ENCODE measurements at regions not wholly inside any gene's neighbourhood (a gene's known extent, or its start where the extent isn't known, plus 50 kb on each side); places are given as distances from the start of the nearest gene placed in this dataset.
"Not testable (repeated sequence)": the region's sequence is repeated elsewhere in the genome, so short reads cannot be mapped to it uniquely, and the experiment has no call there.

DNA sequence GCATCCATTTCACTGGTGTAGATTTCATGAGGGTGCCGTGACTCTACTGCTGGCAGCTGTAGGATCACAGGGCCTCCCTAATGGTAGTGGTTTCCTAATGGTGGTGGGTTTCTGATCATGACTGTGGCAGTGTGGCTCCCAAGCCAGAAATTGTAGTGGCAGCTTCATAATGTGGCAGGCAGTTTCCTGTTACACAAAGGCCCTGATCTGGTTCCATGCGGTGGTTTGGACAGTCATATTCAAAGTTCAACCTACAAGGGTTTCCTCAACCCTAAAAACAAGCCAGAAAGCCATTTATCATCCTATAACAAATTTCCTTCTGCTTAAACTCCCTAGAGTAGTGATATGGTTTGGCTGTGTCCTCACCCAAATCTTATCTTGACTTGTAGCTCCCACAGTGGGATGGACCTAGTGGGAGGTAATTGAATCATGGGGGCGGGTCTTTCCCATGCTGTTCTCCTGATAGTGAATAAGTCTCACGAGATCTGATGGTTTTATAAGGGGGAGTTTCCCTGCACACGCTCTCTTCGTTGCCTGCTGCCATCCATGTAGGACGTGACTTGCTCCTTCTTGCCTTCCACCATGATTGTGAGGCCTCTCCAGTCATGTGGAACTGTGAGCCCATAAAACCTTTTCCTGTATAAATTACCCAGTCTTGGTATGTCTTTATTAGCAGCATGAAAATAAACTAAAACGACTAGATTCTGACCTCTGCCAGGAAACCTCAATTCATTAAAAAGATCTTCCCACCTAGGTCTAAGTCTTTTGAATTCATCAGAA is 257.1 kb downstream of the EFCAB11 start:
- no peak for DNase-seq (ENCODE audit: low read depth)

DNA sequence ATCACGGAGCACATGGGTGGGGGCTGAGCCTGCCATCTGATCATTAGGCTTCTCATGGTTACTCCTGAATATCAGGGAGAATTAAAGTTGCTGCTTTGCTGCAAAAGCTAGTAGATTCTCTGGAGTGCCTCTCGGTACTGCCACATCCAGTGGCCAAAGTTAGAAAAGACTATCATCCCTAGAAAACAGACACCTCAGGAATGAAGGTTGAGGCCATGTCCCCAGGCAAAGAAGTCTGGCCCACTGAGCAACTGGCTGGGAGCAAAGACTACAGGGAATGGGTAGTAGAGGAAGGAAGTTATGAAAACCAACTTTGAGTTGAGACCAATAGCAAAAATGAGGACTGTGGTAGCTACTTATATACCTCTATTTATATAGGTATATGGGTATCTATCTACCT is 258.7 kb downstream of the EFCAB11 start:
- DNase-seq (ENCODE audit: low read depth): no peak

- DNase-seq (ENCODE audit: low read depth): no peak
Observed at GRCh38 chr14:89690139-89690538, 264.4 kb downstream of the EFCAB11 start.

DNA sequence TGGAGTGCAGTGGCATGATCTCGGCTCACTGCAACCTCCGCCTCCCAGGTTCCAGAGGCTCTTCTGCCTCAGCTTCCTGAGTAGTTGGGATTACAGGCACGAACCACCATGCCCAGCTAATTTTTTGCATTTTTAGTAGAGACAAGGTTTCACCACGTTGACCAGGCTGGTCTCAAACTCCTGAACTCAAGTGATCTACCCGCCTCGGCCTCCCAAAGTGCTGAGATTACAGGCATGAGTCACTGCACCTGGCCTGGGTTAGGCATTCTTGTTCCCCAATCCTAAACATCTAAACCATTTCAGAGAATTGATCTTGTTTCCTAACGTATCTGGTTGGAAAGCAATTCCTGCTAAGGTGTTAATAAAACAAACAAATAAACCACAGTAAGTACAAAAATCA is 264.8 kb downstream of the EFCAB11 start:
- DNase-seq (ENCODE audit: low read depth): not testable (repeated sequence)

GRCh38 chr14:89688507-89689211 is 265.9 kb downstream of the EFCAB11 start:
- DNase-seq (ENCODE audit: low read depth): no peak

- DNase-seq (ENCODE audit: low read depth): not testable (repeated sequence)
Observed at GRCh38 chr14:89687129-89687528, 267.4 kb downstream of the EFCAB11 start.

DNA sequence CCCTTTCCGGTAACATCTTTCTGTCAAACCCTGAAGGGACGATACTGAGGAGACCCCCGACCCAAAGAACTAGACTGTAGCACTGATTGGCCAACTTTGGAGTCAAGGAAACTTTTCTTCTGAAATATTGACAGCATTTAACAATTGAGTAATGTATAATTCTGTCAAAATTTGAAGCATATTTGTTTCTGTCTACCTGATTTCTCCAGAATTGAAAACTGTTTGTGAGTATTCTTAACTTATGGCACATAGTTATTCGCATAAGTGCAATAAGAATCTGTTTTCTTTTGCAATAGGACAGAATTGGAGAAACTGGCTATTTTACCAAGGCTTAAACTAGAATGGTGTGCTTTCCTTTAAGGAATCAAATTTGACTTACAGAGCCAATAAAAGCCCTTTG is 267.1 kb upstream of the FOXN3 start:
- no peak for DNase-seq (ENCODE audit: low read depth)

- no peak for DNase-seq (ENCODE audit: low read depth)
Observed at GRCh38 chr14:89681086-89682018, 264.3 kb upstream of the FOXN3 start.

DNA sequence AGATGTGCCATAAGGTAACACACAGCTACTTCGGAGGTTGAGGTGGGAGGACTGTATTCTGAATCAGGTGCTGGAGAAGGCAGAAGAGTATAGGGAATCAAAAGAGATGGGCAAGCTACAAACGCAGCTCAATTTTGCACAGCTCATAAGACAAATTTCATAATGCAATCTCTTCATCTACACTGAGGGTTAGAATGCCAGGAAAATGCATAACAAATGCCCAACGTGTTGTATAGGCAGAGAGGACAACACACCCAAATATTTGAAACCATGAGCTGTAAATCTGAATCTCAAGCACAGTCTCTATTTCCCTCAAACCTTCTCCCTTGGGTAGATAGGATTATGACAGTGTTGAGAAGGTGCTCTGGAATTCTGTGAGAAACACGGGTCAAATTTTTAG is 263.1 kb upstream of the FOXN3 start:
- DNase-seq (ENCODE audit: low read depth): no peak

GRCh38 chr14:89678768-89679167 is 261.7 kb upstream of the FOXN3 start:
- no peak for DNase-seq (ENCODE audit: low read depth)

DNA sequence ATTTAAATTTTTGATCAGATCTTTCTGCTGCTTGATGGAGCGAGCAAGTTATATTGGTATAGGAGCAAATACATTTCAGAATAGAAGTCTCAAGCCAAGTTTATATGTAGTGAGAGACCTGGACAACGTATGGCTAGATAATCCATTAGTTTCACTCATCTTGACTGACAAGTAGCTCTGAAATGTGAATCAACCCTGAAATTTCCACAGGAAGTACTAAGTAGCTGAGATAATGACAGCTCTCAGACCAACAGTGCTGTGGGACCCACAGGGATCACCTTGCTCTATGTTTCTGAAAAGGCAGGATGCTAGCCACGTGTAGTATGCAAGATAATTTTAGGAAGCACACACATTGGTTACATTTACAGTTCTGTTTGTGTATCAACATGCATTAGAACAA is 258.6 kb upstream of the FOXN3 start:
- DNase-seq (ENCODE audit: low read depth): no peak

DNA sequence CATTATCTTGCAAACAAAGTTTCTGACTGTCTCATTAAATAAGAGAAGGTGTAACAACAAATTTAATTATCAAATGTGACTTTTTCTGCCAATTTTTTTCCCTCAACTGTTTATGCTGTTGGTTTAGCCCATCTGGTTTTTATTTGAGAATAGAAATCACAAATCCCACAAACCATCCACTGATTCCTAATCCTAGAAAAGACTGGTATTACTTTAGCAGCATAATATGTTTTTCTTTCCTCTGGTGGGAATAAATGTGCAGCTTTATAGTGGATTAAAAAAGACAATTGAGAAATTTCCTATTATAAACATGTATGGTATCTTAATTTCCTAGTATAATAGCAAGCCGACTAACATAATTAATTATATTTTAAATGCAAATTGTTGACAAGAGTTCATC is 257.9 kb upstream of the FOXN3 start:
- DNase-seq (ENCODE audit: low read depth): no peak

DNA sequence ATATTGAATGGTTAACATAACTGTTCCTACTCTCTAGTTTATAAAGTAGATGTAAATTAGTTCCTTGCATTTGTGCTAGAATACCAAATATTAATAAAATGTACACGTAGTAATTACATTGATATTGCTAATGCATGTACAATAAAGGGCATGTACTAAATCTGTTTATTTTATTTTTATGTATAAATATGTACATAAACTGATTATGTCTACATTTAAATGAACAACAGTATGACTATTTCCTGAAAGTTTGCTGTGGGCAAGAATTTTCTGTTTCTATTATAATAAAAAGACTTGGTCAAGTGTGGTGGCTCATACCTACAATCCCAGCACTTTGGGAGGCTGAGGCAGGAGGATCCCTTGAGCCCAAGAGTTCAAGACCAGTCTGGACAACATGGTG is 257.2 kb upstream of the FOXN3 start:
- DNase-seq (ENCODE audit: low read depth): no peak

DNA sequence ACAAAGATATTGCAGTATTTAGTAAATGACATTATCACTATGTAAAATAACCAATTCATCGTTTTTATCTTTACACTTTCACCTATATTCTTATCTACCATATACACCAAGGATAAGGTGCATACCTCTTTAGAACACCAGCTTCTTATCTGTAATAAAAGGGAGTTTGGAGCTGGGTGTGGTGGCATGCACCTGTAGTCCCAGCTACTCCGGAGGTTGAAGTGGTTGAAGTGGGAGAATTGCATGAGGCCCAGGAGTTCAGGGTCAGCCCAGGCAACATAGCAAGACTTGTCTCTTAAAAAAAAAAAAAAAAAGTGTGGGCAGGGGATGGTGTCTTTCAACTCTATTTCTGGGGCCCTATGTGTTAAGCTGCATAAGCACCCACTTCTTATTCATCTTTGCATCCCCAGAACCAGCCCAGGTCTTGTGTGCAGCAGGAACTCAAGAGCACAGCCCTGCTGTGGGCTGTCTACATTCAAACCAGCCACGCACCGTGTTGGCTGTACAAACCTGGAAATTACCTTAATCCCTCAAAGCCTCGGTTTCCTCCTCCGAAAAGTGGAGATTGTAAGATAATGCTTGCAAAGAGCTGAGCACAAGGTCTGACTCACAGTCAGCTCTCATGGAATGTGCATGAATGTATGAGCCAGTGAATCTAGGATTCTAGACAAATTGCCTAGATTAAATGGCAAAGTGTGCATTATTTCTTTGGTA is 256.6 kb upstream of the FOXN3 start:
- no peak for DNase-seq (ENCODE audit: low read depth)

GRCh38 chr14:89672636-89673511 is 255.8 kb upstream of the FOXN3 start:
- no peak for DNase-seq (ENCODE audit: low read depth)

DNA sequence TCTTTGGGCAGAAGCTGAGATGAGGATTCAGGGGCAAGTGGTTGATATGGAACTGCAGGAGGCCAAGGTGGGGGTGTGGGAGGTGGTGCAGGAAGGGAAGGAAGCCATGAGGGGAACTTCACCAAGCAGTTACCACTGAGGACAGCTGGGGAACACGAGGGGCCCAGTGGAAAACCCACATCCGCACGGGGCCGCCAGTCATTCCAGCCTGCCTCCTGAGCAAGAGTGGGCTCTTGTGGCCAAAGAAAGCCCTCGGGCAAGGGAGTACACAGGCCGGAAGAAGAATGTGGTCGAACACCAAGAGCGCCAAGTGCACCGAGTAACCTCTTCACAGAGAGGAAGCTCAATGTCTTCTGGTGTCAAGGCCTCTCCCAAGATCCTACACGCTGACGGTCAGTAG is 252.2 kb upstream of the FOXN3 start:
- DNase-seq (ENCODE audit: low read depth): no peak

DNA sequence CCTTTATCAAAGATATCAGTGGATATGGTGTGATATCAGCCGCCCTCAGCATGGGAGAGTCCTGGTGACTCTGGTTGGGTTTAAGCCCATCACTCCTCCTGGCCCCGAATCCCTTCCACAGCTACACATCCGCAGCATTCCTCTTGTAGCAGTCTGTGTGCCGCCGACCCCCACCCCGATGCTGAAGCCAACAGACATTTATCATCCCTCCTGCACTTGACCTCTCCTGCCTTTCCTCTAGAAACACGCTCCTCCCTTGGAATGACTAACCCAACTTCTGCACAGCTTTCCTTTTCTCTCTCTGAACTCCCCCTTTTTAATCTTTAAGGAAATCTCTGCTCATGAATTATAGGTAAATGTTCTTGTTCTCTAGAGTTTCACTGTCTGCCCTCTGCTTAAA is 250.9 kb upstream of the FOXN3 start:
- no peak for DNase-seq (ENCODE audit: low read depth)

DNA sequence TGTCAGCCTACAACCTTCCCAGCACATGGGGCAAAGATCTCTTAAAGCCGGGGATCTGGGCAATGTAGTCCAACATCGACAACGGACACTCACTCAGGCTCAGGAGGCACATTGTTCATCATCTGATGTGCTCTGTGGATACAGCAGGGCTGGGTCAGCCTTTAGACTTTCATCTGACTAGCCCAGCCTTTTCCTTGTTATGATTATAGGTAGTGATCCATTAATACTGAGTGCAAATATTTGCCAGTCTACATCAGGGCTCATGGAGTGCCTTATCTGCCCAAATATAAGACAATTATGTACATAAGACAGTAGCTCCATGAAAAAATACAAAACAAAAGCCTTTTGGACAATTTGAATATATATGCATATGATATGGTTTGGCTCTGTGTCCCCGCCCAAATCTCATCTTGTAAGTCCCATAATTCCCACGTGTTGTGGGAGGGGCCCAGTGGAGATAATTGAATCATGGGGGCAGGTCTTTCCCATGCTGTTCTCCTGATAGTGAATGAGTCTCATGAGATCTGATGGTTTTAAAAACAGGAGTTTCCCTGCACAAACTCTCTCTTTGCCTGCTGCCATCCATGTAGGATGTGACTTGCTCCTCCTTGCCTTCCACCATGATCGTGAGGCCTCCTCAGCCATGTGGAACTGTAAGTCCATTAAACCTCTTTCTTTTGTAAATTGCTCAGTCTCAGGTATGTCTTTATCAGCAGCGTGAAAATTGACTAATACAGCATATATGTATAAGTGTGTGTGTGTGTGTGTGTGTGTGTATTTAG is 248.5 kb upstream of the FOXN3 start:
- not testable (repeated sequence) for DNase-seq (ENCODE audit: low read depth)

GRCh38 chr14:89661392-89661791 is 244.4 kb upstream of the FOXN3 start:
- DNase-seq (ENCODE audit: low read depth): no peak

GRCh38 chr14:89660625-89661233 is 243.7 kb upstream of the FOXN3 start:
- not testable (repeated sequence) for DNase-seq (ENCODE audit: low read depth)
